ENCODE measurements at regions not wholly inside any gene's neighbourhood (a gene's known extent, or its start where the extent isn't known, plus 50 kb on each side); places are given as distances from the start of the nearest gene placed in this dataset.

GRCh38 chr12:53817021-53817389 is 65.2 kb upstream of the CISTR start:
- intact Hi-C loops (cut with micrococcal nuclease; ENCODE audit: unreplicated experiment) = no loop called here
- TF ChIP-seq CTCF (IDR thresholded peaks at IDR 0.05; ENCODE audit: insufficient read depth in 1 of 2, low read depth in 1 of 2, low read length in 1 of 2, severe bottlenecking in 1 of 2, unreplicated experiment in 1 of 2) = no peak
- peaks cover 17% of the 10 kb centered on the region for H3K27me3 Mint-ChIP-seq (ENCODE audit: insufficient read depth, unreplicated experiment)
- CTCF ChIA-PET = no interaction called here
- Histone ChIP-seq H3K27me3 (replicated peaks; ENCODE audit: control insufficient read depth, insufficient read depth, low read length) (no peaks in the 10 kb centered on the region), H3K4me3 (ENCODE audit: low read depth, low read length) (no peak overlapping the region), H3K4me1 (no peaks in the 10 kb centered on the region), H3K9me3 (no peaks in the 10 kb centered on the region), H3K36me3 (ENCODE audit: control insufficient read depth, insufficient read depth, low read length) (no peaks in the 10 kb centered on the region)
- no peak for DNase-seq
- BruUV-seq (replicated peaks) = no TSS peak
- no peaks in the 10 kb centered on the region for H3K9me3 Mint-ChIP-seq (ENCODE audit: unreplicated experiment)
- H3K27ac Mint-ChIP-seq (ENCODE audit: unreplicated experiment) = no peak overlapping the region
- no peak overlapping the region for H3K4me3 Mint-ChIP-seq (ENCODE audit: unreplicated experiment)
- no peaks in the 10 kb centered on the region for H3K4me1 Mint-ChIP-seq (ENCODE audit: low read depth, unreplicated experiment)
- POLR2A ChIA-PET = no interaction called here
- no peaks in the 10 kb centered on the region for H3K36me3 Mint-ChIP-seq (ENCODE audit: insufficient read depth, unreplicated experiment)

GRCh38 chr12:53820514-53821306 is 68.9 kb upstream of the CISTR start:
- Mint-ChIP-seq H3K27ac (ENCODE audit: unreplicated experiment) (no peak overlapping the region), H3K4me1 (ENCODE audit: low read depth, unreplicated experiment) (peaks cover 4% of the 10 kb centered on the region), H3K9me3 (ENCODE audit: unreplicated experiment) (no peaks in the 10 kb centered on the region), H3K4me3 (ENCODE audit: unreplicated experiment) (no peak overlapping the region), H3K27me3 (ENCODE audit: insufficient read depth, unreplicated experiment) (peaks cover 15% of the 10 kb centered on the region), H3K36me3 (ENCODE audit: insufficient read depth, unreplicated experiment) (no peaks in the 10 kb centered on the region)
- no peaks in the 10 kb centered on the region for H3K36me3 ChIP-seq (ENCODE audit: control insufficient read depth, insufficient read depth, low read length)
- H3K27me3 ChIP-seq (replicated peaks; ENCODE audit: control insufficient read depth, insufficient read depth, low read length) = no peaks in the 10 kb centered on the region
- no peaks in the 10 kb centered on the region for H3K9me3 ChIP-seq
- intact Hi-C loops (cut with micrococcal nuclease; ENCODE audit: unreplicated experiment) = no loop called here
- no peak for TF ChIP-seq CTCF (IDR thresholded peaks at IDR 0.05; ENCODE audit: insufficient read depth in 1 of 2, low read depth in 1 of 2, low read length in 1 of 2, severe bottlenecking in 1 of 2, unreplicated experiment in 1 of 2)
- no peak overlapping the region for H3K4me3 ChIP-seq (ENCODE audit: low read depth, low read length)
- no peak for DNase-seq
- ChIA-PET CTCF (interaction anchor here (0.8 kb wide), 1 partner anchor 9 kb away, joined by 3 read pairs; no protein-coding TSS in a partner anchor), POLR2A (no interaction called here)
- BruUV-seq (replicated peaks) = no TSS peak
- peaks cover 6% of the 10 kb centered on the region for H3K4me1 ChIP-seq

- BruUV-seq (replicated peaks) = no TSS peak
- Mint-ChIP-seq H3K27ac (ENCODE audit: unreplicated experiment) (no peak overlapping the region), H3K4me1 (ENCODE audit: low read depth, unreplicated experiment) (peaks cover 4% of the 10 kb centered on the region), H3K9me3 (ENCODE audit: unreplicated experiment) (no peaks in the 10 kb centered on the region), H3K36me3 (ENCODE audit: insufficient read depth, unreplicated experiment) (no peaks in the 10 kb centered on the region), H3K4me3 (ENCODE audit: unreplicated experiment) (no peak overlapping the region), H3K27me3 (ENCODE audit: insufficient read depth, unreplicated experiment) (peaks cover 1% of the 10 kb centered on the region)
- POLR2A ChIA-PET = no interaction called here
- Histone ChIP-seq H3K36me3 (ENCODE audit: control insufficient read depth, insufficient read depth, low read length) (no peaks in the 10 kb centered on the region), H3K4me3 (ENCODE audit: low read depth, low read length) (no peak overlapping the region), H3K4me1 (peaks cover 6% of the 10 kb centered on the region), H3K27me3 (replicated peaks; ENCODE audit: control insufficient read depth, insufficient read depth, low read length) (no peaks in the 10 kb centered on the region), H3K9me3 (no peaks in the 10 kb centered on the region)
- CTCF ChIA-PET = no interaction called here
- no peak for TF ChIP-seq CTCF (IDR thresholded peaks at IDR 0.05; ENCODE audit: insufficient read depth in 1 of 2, low read depth in 1 of 2, low read length in 1 of 2, severe bottlenecking in 1 of 2, unreplicated experiment in 1 of 2)
- intact Hi-C loops (cut with micrococcal nuclease; ENCODE audit: unreplicated experiment) = no loop called here
- no peak for DNase-seq
Observed at GRCh38 chr12:53824001-53824712, 72.4 kb upstream of the CISTR start.
